ENCODE measurements at regions not wholly inside any gene's neighbourhood (a gene's known extent, or its start where the extent isn't known, plus 50 kb on each side); places are given as distances from the start of the nearest gene placed in this dataset.

DNA sequence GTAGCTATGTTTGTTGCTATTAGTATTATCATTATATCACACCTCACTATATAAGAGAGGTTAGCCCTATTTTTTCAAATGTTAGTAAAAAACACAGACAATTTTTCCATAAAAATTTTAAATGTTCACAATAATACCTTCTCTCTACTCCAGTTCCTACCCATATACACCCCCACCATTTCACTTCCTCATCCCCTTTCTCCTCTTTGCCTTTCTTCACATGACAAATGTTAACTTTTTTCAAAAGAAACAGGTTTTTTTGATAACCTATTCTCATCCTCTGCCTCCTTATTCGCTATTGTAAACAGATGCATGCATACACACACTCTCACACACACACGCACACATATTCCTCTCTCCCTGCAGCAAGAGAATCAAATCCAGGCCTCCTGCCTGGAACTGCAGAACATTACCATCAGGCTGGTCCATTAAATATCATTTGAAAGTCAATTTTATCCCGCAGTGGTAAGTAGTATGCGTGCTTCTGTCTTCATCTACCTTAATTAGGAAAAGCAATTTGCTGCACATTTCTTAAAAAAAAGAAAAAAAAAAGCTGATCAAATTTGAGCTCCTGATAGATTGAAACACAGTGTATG lies 55.5 kb downstream of the MID1IP1 start:
- DNase-seq: no peak

DNA sequence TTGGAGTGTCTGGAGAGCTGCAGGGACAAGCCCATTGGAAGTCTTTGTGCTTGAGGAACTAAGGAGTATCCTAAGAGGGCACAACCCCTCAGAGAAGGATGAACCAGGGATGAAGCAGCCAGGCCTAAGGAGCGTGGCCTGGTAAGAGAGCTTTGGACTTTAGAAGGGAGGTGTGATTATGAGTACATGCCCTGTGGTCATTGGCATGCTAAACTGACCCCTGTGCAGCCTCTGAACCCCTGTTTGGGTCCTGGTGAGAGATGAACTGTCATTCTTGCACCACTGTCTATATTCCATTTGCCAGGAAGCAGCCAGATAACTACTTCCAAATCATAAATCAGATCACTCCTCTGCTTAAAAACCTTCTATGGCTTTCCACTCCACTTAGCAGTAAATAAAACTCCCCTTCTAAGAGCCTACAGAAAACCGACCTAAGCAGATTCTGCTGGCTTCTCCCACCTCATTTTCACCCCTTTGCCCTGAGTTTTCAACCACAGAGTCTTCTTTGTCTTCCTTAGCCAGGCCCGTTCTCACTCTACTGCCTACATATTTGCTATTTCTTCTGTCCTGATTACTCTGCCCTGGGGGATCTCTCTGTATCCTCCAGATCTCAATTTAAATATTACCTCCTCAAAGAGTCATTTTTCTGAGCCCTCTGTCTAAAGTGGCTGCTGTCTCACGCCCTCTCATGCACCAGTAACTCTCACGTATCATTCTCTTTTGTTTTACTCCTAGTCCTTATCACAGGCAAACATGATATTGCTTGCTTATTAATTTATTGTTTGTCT lies 56.7 kb downstream of the MID1IP1 start:
- no peak for DNase-seq

DNA sequence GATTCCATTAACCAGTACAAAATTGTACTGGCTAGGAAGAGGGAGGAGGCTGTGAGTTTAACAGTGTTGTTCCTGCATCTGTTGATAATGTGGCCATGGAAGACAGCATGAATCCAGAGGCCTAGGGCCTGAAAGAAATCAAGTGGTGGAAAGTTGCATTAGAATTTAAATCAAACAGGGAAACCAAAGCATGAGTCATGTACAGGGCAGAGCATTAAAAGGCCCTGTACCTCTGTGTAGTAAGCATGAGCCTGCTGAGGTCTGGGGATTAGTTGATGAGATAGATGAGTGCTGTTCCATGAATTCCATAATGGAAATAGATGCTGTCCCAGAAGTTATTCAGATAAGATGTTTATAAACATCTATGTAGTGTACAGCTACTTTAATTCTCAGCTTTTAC lies 58.3 kb downstream of the MID1IP1 start:
- no peak for DNase-seq

DNA sequence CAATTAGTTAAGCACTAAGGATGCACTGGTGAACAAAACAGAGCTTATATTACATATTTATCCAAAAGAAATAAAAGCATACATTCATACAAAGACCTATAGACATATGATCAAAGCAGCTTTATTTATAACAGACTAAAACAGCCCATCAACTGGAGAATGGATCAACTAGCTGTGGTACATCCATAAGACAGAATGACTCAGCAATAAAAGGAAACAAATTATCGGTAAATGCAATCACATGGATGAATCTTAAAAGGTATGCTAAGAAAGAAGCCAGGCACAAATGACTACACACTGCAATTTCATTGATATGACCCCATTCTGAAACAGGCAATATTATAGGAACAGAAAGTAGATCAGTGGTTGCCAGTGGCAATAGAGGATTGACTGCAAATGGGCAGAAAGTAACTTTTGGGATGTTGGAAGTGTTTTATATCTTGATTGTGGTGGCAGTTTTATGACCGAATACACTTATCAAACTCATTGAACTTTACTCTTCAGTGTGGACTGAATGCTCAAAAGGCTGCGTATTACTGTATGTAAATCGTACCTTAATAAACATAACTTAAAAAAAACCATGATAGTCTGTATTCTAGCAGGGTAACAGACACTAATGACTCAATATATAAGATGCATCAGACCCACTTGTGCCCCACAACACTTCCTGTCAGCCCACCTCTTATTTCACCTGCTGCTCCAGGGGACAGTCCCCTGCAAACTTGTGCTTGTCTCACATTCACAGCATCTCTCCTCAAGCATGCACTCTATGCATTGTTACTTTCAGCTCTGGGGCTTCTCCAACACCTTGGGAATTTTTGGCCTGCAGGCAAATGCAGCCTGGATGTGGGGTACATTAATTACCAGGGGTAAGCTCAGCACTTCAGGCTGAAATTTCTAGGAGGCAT lies 59.1 kb downstream of the MID1IP1 start:
- DNase-seq: no peak

DNA sequence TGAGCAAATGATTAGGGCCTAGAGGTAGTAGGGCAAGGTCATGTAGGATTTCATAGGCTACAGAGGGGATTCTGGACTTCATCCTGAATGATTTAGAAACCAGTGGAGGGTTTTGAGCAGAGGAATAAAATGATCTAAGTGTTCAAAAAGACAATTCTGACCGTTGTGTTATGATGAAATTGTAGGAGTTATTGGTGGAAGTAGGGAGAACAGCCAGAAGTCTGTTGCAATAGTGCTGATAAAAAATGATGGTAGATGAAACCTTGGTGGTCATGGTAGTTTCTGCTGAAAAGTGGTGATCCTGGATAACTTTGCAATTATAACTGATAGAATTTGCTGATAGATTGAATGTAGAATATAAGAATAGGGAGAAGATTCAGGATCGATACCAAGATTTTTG lies 60.2 kb downstream of the MID1IP1 start:
- no peak for DNase-seq

DNA sequence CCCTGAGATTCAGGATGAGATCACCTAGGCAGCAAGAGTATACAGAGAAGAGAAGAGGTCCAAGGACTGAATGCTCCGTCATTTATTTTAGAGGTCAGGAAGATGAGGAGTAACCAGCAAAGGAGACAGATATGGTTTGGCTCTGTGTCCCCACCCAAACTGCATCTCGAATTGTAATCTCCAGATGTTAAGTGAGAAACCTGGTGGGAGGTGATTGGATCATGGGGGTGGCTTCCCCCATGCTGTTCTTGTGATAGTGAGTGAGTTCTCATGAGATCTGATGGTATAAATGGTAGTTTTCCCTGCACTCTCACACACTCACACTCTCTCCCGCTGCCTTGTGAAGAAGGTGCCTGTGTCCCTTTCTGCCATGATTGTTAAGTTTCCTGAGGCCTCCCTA lies 60.8 kb downstream of the MID1IP1 start:
- no peak for DNase-seq

DNA sequence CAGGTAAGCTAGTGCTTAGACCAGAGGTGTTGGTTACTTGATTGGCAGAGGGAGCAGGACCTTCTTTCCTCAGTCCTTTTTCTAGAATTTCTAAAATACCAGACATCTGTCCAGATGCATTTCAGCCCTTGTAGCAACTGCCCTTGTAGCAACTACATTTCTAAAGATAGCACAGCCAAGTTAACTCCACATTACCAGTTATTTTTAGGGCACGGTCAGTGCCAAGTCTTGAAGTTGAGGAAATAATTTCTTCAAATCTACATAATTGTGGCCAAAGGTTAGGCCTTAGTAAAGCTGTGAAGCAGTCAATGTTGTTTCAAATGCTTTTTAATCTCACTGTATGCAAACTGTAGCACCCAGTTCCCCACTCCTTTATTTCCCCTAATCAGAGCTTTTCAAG lies 62.9 kb downstream of the MID1IP1 start:
- no peak for DNase-seq

DNA sequence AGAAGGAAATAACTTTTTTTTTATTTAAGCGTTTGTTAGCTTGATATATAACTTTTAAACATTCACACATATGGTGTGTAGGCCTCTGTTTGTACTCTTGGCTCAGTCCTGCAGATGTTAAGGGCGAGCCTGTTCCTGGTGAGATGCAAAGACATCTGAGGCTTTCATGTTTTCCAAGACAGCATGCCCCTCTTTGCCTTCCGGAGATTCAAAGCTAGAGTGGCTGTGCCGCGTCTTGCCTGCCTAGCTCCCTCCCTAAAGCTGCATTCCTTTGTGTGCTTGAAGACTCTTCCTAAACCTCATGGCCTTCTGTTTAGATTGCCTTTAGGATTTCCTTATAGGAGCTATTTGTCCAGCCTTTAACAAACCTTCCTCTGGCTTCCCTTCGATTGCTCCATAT lies 67.1 kb downstream of the MID1IP1 start:
- no peak for DNase-seq

DNA sequence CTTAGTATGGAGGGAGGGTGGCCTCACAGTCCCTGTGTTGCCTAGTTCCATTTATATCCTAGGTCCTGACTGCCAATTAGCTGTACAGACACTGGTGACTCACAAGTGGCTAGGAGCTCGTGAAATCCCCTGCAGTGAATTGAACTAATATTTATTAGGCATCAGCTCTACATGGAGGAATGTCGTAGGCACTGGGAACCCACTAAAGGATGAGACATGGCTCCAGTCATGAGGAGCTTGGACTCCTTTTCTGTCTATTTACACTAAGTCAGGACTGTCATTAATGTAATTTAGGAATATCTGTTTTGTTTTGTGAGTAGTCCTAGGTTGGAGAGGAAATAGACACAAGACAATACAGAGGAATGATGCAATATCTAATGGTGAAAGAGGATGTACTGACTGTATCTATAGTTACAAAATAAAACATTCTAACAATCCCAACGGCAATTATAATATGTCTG lies 67.7 kb downstream of the MID1IP1 start:
- no peak for DNase-seq

DNA sequence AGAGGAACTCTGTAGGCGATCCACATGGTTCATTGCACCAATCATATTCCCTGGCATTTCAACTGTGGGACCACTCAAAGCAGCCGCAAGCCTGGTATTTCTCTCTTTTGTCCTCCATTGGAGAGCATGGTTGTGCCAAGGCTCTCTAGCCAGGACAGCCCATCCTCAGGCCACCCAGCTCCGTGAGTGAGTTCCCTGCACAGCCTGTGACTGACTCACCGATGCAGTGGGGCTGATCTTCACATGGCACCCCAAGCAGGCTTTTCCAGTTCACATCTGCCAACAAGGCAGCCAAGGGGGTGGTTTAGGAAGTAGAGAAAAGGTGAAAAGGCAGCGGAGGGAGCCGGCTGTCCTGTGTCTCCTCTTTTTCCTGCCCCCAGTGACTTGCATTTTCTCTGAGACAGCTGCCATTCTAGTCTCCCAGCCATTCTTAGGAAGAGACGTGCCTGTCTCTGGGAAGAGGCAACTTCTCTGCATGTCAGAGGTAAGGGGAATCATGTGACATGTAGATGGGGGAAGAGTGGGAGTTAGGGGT lies 69.2 kb downstream of the MID1IP1 start:
- peak in 1 of 2 donors; percentile 1 for DNase-seq

DNA sequence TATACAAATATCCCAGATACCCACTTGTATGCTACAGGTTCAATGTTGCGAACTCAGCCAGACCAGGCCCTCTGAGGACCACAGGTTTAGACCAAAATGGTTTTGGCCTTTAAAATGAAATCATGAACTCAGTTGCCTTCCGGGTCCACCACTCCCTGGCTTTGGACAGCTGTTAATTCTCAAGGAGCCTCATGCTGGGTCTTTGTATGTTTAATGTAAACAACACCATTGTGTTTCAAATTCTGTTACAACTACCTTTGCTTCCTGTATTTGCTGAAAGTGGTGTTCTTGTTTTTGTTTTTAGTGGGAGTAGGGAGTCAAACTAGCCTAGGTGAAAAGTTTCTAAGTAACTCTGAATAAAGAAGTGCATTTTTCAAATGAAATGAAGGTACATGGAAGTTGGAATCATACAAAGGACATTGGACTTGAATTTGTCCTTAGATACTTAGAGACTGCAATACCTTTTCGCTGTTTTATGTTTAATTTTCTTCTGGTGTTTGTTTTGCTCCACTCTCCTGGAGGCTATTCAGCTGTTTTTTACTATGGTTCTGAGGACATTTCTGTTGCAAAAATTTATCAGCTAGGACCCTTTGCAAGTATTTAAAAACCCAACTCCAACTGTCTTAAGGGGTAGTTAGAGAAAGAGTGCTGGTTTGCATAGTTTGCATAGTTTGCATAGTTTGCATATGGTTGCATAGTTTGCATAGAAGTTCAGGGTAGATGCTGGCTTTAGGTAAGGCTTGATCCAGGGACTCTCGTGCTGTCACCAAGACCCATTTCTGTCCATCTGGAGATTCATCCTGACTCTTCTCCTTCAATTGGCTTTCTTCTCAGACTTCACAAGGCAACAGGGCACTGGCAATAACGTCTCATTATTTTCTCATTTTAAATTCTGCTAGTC lies 70.1 kb downstream of the MID1IP1 start:
- no peak for DNase-seq

DNA sequence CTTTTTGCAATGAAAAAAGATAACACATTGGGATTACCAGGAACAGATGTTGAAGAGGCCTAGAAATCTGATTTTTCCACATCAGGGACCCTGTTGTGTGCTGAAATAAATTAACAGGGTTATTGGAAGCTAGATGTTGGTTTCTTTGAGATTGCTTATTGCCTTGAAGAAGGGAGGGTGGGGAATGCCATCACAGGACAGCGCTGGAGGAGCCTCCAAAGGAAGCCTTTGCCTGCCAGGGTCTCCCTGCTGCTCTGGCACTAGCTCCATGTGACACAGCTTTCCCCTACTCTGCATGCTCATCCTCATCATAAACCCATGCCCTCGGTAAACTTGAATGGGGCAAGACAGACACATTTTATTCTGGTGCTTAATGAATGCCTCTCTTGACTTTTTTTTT lies 76.1 kb downstream of the MID1IP1 start:
- DNase-seq: no peak

DNA sequence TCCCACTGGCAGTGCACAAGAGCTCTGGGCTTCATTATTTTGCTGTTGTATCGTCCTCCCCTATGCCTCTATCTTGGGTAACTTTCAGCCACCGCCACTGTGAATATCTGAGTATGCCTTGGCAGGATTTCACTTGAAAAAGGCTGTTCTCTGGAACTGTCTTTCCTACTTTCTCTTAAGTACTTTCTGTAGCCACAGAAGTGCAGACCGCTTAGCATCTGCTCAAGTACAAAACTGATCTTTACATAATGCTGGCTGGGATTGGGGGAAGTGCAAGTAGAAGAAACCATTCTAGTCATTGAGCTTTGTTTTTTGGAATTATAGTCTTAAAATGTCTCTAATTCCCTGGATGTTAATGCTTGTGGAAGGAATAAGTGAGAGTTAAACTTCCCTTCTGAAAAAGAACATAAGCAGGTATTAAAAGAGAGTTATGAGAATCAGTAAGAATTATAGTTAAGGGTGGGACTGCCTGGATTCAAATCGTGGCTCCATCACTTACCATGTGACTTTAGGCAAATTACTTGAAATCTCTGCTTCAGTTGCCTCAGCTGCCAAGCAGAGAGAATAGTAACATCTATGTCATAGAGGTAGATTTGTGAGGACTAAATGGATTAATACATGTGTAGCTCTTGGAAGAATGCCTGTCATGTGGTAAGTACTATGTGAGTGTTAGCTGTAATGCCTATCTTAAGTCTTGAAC lies 77.5 kb downstream of the MID1IP1 start:
- DNase-seq: no peak

DNA sequence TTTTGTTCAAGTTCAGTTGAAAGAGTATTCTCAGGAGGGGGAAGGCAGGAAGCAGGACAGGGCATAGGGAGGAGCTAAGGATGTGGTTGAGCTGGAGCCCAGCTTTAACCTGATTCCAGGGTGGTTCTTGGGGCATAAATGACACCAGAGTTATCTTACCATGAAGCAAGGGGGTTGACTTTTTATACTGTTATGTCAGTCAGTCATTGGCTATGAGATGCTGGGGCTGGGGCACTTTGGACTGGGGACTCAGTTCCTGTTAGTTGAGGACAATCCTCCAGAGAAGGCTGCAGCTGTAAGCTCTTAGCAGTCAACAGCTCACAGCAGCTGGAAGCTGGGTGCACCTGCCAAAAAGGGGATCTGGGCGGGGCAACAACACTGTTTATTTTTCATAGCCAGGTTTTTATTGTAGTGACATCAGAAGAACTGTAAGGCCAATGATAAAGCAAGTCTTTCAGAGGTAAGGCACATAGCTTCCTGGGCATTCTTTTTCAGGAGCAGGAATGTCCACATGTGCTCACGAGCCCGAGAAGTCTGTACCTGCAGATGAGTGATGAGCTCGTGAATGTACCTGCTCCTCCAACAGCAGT lies 78.5 kb downstream of the MID1IP1 start:
- no peak for DNase-seq

DNA sequence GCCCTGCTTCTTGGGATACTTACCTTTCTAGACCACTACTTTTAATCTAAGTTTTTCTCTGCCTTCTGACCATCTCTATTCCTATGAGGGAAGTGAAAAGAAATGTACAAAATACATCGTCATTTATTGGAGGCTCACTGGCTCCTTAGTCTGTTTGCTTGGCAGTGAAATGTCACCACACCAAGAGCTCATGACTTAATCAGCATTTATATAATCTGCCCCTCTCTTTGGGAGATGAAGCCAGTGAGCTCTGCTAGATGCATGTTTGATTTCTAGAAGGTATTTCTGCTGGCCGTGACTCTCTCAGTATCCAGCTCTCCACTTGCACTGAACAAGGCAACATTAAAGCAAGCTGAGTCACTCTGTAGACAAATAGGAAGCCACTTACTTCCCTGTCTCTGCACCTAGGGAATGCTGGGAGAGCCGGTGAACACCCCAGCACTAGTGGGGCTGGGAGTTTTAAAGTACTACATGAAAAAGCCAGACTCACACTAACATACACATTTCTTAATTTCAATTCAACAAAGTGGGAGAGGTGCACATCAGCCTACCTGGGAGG lies 79.1 kb downstream of the MID1IP1 start:
- DNase-seq: no peak

DNA sequence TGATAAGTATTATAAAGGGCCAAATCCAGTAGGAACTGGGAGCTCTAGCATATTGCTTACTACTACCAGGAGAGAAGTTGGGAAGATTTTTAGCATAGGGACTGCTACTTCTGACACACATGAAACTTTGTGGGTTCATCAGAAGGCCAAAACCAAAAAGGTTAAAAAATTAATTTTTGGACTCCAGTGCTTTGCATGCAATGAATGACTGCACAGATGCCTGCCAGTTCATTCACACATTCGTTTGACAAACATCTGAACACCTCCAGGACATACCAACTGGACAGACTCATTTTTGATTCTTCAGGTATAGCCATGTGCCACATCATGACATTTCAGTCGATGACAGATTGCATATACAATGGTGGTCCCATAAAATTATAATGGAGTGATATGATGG lies 79.8 kb downstream of the MID1IP1 start:
- no peak for DNase-seq

DNA sequence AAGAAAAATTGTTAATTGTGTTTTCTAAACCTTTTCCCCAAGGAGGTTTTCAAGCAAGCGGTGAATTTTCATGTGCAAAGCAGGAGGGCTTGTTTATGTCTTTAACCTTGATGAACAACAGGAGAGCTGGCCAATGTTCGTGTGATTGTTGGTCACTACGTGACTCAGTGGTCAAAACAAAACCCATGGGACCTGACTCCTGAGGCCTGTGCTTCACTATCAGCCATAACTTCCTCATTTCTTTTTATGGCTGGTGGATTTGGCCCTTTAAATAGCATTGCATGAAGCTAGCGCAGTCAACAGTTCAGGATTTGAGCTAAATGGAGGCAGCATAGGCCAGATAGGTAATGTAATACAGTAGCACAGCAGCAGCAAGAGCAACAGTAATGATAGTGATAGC lies 80.5 kb downstream of the MID1IP1 start:
- no peak for DNase-seq

DNA sequence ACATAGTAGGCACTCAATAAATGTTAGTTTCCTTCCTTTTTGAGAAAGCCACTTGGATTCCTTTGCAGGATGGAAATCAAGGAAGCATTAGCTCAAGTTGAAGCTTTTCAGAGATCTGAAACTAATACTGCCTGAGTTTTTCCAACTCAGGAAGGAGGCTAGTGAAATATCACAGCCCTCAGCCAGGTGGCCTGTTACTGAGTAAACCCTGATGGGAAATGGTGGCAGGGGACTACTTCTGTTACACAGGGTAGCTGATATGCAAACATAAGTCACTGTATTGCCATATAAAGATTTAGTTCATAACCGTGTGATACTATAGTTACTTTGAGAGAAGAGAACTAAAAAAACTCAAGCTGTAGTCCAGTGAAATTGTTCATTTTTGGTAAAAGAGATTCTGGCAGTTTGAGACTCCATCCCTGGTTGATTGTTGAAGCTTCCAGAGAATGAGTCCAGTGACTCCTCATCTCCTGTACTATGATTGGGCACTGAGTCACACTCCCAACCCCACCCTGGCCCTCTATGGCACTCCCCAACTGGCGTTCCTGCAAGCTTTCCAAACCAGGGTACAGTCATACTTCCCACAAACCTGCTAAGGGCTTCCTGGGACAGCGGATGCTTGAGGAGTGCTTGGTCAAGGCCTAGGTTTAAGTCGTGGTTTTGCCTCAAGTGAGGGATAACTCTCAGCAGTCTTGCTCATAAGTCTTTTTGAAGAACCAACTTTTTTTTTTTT lies 81.8 kb downstream of the MID1IP1 start:
- DNase-seq: no peak

DNA sequence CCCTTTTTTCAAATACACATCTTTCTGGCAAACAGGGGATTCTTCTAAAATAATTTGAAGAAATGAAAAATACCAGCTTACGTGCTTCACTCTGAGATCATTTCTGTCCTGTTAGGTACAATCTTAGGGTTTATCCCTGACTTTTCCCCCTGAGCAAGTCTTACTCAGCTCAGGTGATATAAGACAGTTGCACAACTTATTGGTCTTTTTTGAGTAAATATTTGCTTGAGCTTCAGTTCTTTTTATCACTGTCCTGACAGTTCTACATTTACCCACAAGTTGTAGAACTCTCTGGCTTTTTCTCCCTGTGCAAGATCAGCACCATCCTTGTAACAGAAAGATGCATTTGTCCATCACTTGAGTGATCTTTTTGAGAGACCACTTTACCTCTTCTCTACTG lies 84.9 kb downstream of the MID1IP1 start:
- no peak for DNase-seq

DNA sequence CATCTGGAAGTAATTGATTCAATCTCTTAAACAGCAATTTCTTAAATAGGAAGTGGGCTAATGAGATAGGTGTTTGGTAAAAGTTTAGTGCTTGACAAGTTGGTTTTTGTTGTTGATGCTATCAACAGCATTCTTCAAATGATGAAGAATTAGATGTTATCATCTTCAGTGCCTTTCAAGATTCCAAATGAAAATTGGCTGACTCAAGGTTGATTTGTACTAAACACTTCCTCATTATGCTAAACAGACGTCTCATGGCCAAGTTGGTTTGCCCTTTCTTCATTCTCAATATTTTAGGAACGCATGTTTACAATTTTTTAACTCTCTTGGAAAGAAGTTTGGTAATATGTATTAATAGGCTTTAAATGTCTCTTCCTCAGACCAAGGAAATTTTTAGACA lies 86.0 kb downstream of the MID1IP1 start:
- no peak for DNase-seq

All from hippocampal formation (tissue), 2 donors.